HG02759 (cell line): ENCODE measurements at regions not wholly inside any gene's neighbourhood (a gene's known extent, or its start where the extent isn't known, plus 50 kb on each side); places are given as distances from the start of the nearest gene placed in this dataset.
"Not testable (repeated sequence)": the region's sequence is repeated elsewhere in the genome, so short reads cannot be mapped to it uniquely, and the experiment has no call there.

Experiments
- ATAC-seq: cut with Tn5 transposase; IDR thresholded peaks from one replicate; pipeline ENCODE4 v1.9.1; 2021; ENCODE audit warnings: mild to moderate bottlenecking, moderate library complexity; ENCODE audit not compliant: unreplicated experiment

- ATAC-seq = no peak
These were observed 350.2 kb upstream of the CELF2 start for GRCh38 chr10:10667466-10667865.

- ATAC-seq = no peak
These were observed 340.7 kb upstream of the CELF2 start for GRCh38 chr10:10676972-10677371.

- peak; percentile 90 for ATAC-seq
These were observed 340.2 kb upstream of the CELF2 start for GRCh38 chr10:10677479-10677878.

GRCh38 chr10:10680496-10680895 is 337.2 kb upstream of the CELF2 start:
- ATAC-seq = no peak

GRCh38 chr10:10684972-10685371 is 332.7 kb upstream of the CELF2 start:
- ATAC-seq = no peak

- no peak for ATAC-seq
These were observed 332.1 kb upstream of the CELF2 start for GRCh38 chr10:10685566-10685965.

- no peak for ATAC-seq
These were observed 329.9 kb upstream of the CELF2 start for GRCh38 chr10:10687751-10688150.

- no peak for ATAC-seq
These were observed 318.2 kb upstream of the CELF2 start for GRCh38 chr10:10699427-10699826.

GRCh38 chr10:10701084-10701611 is 316.5 kb upstream of the CELF2 start:
- no peak for ATAC-seq

- ATAC-seq = no peak
These were observed 315.5 kb upstream of the CELF2 start for GRCh38 chr10:10702211-10702610.

GRCh38 chr10:10703382-10703781 is 314.3 kb upstream of the CELF2 start:
- ATAC-seq = no peak

GRCh38 chr10:10712155-10712704 is 305.4 kb upstream of the CELF2 start:
- no peak for ATAC-seq

- ATAC-seq = no peak
These were observed 303.3 kb upstream of the CELF2 start for GRCh38 chr10:10714327-10714726.

GRCh38 chr10:10716972-10717371 is 300.7 kb upstream of the CELF2 start:
- ATAC-seq = no peak

- ATAC-seq = no peak
These were observed 295.2 kb upstream of the CELF2 start for GRCh38 chr10:10722422-10722821.

- ATAC-seq = no peak
These were observed 292.5 kb upstream of the CELF2 start for GRCh38 chr10:10725196-10725595.

GRCh38 chr10:10726101-10726500 is 291.6 kb upstream of the CELF2 start:
- no peak for ATAC-seq

GRCh38 chr10:10727411-10727810 is 290.3 kb upstream of the CELF2 start:
- ATAC-seq = not testable (repeated sequence)

GRCh38 chr10:10727812-10728211 is 289.9 kb upstream of the CELF2 start:
- ATAC-seq = no peak

- no peak for ATAC-seq
These were observed 287.1 kb upstream of the CELF2 start for GRCh38 chr10:10730471-10731043.

GRCh38 chr10:10731366-10731765 is 286.3 kb upstream of the CELF2 start:
- ATAC-seq = no peak

GRCh38 chr10:10734356-10735064 is 283.2 kb upstream of the CELF2 start:
- ATAC-seq = no peak
